Progenitor cell of endocrine pancreas (in vitro differentiated cells): ENCODE measurements at regions not wholly inside any gene's neighbourhood (a gene's known extent, or its start where the extent isn't known, plus 50 kb on each side); places are given as distances from the start of the nearest gene placed in this dataset.

ENCODE experiments used
- DNase-seq: peaks from one replicate; pipeline ENCODE4 v3.0.0; 2021; ENCODE audit warnings: low spot score; ENCODE audit not compliant: unreplicated experiment
- H3K27ac Mint-ChIP-seq: 2 replicates; pipeline ENCODE4 v1.8.0; 2021; ENCODE audit warnings: mild to moderate bottlenecking, moderate library complexity, mixed read lengths
- H3K27me3 Mint-ChIP-seq: 2 replicates; pipeline ENCODE4 v1.8.0; 2021; ENCODE audit warnings: mixed read lengths
- H3K36me3 Mint-ChIP-seq: 2 replicates; pipeline ENCODE4 v1.8.0; 2022; ENCODE audit warnings: mixed read lengths; ENCODE audit not compliant: insufficient read depth
- H3K4me1 Mint-ChIP-seq: 2 replicates; pipeline ENCODE4 v1.8.0; 2021; ENCODE audit warnings: low read depth, mixed read lengths
- H3K4me3 Mint-ChIP-seq: 2 replicates; pipeline ENCODE4 v1.8.0; 2021; ENCODE audit warnings: low read depth, mild to moderate bottlenecking, moderate library complexity, mixed read lengths
- H3K9me3 Mint-ChIP-seq: 2 replicates; pipeline ENCODE4 v1.8.0; 2021; ENCODE audit warnings: low read depth, mixed read lengths
- TF ChIP-seq, protein P1 (sequence below): fragments of 200-600 bp; sonication (generic); IDR thresholded peaks from one replicate; pipeline ENCODE4 v1.5.0; 2021; ENCODE audit warnings: antibody characterized with exemption, mild to moderate bottlenecking; ENCODE audit not compliant: unreplicated experiment

DNA sequence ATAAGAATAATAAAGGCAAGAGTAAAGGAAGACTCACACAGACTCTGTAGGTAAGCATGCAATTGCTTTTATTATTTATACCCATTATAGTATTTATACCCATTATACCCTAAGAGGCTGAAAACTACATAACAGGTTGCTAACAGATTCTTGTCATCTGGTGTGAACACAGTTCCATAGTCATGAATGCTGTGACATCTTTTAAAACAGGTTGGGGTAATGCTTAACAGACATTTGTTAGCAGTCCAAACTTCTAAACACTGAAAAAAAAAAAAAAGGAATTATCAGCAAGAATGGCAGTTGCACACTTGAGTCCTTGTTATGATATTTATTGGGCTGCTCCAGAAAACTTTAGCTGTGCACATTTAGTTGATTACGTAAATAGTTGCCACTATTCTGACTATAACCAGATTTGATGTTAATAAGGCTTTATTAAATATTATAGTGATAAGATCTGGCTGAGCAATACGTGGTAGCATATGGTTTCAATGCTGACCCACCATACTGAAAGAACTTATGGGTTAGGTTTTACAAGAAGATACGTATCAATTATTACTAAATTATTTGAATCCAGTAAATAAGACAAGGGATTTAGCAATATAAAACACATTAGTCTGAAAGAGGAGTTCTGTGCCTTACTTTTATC is 888.8 kb downstream of the LRRTM4 start:
- Mint-ChIP-seq H3K36me3 (no peaks in the 10 kb centered on the region), H3K27ac (no peak overlapping the region), H3K4me3 (no peak overlapping the region), H3K9me3 (peaks cover 3% of the 10 kb centered on the region), H3K4me1 (no peaks in the 10 kb centered on the region), H3K27me3 (no peaks in the 10 kb centered on the region)
- TF ChIP-seq, protein P1, sequence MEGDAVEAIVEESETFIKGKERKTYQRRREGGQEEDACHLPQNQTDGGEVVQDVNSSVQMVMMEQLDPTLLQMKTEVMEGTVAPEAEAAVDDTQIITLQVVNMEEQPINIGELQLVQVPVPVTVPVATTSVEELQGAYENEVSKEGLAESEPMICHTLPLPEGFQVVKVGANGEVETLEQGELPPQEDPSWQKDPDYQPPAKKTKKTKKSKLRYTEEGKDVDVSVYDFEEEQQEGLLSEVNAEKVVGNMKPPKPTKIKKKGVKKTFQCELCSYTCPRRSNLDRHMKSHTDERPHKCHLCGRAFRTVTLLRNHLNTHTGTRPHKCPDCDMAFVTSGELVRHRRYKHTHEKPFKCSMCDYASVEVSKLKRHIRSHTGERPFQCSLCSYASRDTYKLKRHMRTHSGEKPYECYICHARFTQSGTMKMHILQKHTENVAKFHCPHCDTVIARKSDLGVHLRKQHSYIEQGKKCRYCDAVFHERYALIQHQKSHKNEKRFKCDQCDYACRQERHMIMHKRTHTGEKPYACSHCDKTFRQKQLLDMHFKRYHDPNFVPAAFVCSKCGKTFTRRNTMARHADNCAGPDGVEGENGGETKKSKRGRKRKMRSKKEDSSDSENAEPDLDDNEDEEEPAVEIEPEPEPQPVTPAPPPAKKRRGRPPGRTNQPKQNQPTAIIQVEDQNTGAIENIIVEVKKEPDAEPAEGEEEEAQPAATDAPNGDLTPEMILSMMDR, result no peak
- no peak for DNase-seq

- H3K4me1 Mint-ChIP-seq, result no peaks in the 10 kb centered on the region
- TF ChIP-seq, protein P1, result no peak
- no peaks in the 10 kb centered on the region for H3K36me3 Mint-ChIP-seq
- no peak for DNase-seq
- H3K27me3 Mint-ChIP-seq, result no peaks in the 10 kb centered on the region
- H3K4me3 Mint-ChIP-seq, result no peak overlapping the region
- peaks cover 3% of the 10 kb centered on the region for H3K9me3 Mint-ChIP-seq
- H3K27ac Mint-ChIP-seq, result no peak overlapping the region
These were observed 897.1 kb downstream of the LRRTM4 start for GRCh38 chr2:76625101-76625500.

DNA sequence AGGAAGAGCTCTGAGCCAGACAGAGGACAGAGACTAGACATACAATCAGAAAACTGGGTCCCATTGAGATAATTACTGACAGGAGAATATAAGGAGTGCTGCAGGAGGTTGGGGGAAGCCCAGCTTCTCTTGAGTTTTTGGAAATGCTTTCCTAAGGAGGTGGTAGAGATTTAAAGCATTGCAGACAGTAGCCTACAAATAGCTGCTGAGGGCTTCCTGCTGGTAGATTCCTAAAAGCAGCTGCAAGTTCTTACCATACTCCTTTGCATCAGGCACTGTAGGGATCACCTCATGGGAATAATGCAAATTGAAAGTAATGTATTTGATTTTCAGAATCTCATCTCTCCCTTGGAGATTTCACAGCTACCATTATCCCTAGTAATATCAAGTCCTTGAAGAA is 902.6 kb upstream of the GCFC2 start:
- peaks cover 11% of the 10 kb centered on the region for H3K4me1 Mint-ChIP-seq
- H3K9me3 Mint-ChIP-seq, result no peaks in the 10 kb centered on the region
- no peak overlapping the region for H3K27ac Mint-ChIP-seq
- no peaks in the 10 kb centered on the region for H3K36me3 Mint-ChIP-seq
- no peak overlapping the region for H3K4me3 Mint-ChIP-seq
- no peak for DNase-seq
- TF ChIP-seq, protein P1, result no peak
- H3K27me3 Mint-ChIP-seq, result no peaks in the 10 kb centered on the region

- TF ChIP-seq, protein P1, result no peak
- H3K36me3 Mint-ChIP-seq, result no peaks in the 10 kb centered on the region
- no peaks in the 10 kb centered on the region for H3K27me3 Mint-ChIP-seq
- DNase-seq, result no peak
- H3K27ac Mint-ChIP-seq, result no peak overlapping the region
- H3K4me1 Mint-ChIP-seq, result peaks cover 11% of the 10 kb centered on the region
- H3K9me3 Mint-ChIP-seq, result no peaks in the 10 kb centered on the region
- H3K4me3 Mint-ChIP-seq, result no peak overlapping the region
These were observed 902.0 kb upstream of the GCFC2 start for GRCh38 chr2:76612764-76613163.

DNA sequence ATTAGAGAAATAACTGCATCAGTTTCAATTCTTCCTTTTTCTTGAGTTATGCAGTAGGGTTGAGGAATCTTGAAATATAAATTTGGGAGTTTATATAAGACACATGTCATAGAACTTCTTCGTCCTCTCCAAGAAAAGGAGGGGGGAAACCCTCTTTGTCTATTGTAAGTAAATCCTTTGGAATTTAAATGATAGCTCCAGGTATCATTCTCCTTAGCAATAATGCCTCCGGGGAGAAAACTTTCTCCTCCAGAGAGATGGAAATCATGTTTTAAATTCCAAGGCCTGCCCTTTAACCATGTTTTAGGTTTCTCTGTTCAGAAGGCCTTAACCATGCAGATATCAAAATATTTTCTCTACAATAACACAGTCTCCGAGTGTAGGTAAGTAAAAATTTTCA is 899.7 kb upstream of the GCFC2 start:
- Mint-ChIP-seq H3K4me1 (peaks cover 11% of the 10 kb centered on the region), H3K27ac (no peak overlapping the region), H3K9me3 (no peaks in the 10 kb centered on the region), H3K4me3 (no peak overlapping the region), H3K27me3 (no peaks in the 10 kb centered on the region), H3K36me3 (no peaks in the 10 kb centered on the region)
- TF ChIP-seq, protein P1, result no peak
- DNase-seq, result no peak
